Neural cell (in vitro differentiated cells): ENCODE measurements at regions not wholly inside any gene's neighbourhood (a gene's known extent, or its start where the extent isn't known, plus 50 kb on each side); places are given as distances from the start of the nearest gene placed in this dataset.

Experiments used
- H2AFZ ChIP-seq: fragments of 200-600, 300-800 bp; sonication (generic), shearing (Covaris generic); 2 replicates; pipeline ENCODE4 v1.6.0; 2014; ENCODE audit warnings: low read depth, mild to moderate bottlenecking, antibody characterized with exemption, low read length, moderate library complexity
- H3F3A ChIP-seq: fragments of 200-600 bp; shearing (Covaris generic); 2 replicates; pipeline ENCODE4 v1.6.1; 2016; ENCODE audit warnings: mild to moderate bottlenecking, moderate library complexity, mixed read lengths, antibody characterized with exemption, low read length; ENCODE audit not compliant: insufficient read depth, poor library complexity, severe bottlenecking
- H3K27ac ChIP-seq: fragments of 200-600, 300-800 bp; sonication (generic), shearing (Covaris generic); 2 replicates; pipeline ENCODE4 v1.5.1; 2014; ENCODE audit warnings: mild to moderate bottlenecking, low read length, moderate library complexity
- H3K27me3 ChIP-seq: fragments of 300-800, 200-600 bp; sonication (generic), shearing (Covaris generic); 2 replicates; pipeline ENCODE4 v1.6.0; 2014; ENCODE audit warnings: mild to moderate bottlenecking, low read depth, low read length, moderate library complexity; ENCODE audit not compliant: insufficient read depth
- H3K36me3 ChIP-seq: fragments of 300-800, 200-600 bp; sonication (generic), shearing (Covaris generic); 2 replicates; pipeline ENCODE4 v1.5.1; 2014; ENCODE audit warnings: mild to moderate bottlenecking, antibody characterized with exemption, low read length, moderate library complexity; ENCODE audit not compliant: insufficient read depth
- H3K4me2 ChIP-seq: fragments of 300-800, 200-600 bp; sonication (generic), shearing (Covaris generic); 2 replicates; pipeline ENCODE4 v1.6.0; 2014; ENCODE audit warnings: mild to moderate bottlenecking, low read length
- H3K4me3 ChIP-seq: fragments of 300-800, 200-600 bp; sonication (generic), shearing (Covaris generic); 2 replicates; pipeline ENCODE4 v1.5.1; 2014; ENCODE audit warnings: mild to moderate bottlenecking, low read length, moderate library complexity
- H3K79me2 ChIP-seq: fragments of 200-600 bp; shearing (Covaris generic); replicated peaks from 2 replicates; pipeline ENCODE4 v1.6.0; 2014; ENCODE audit warnings: mild to moderate bottlenecking, low read length, moderate library complexity; ENCODE audit not compliant: insufficient read depth
- H3K9ac ChIP-seq: fragments of 300-800, 200-600 bp; sonication (generic), shearing (Covaris generic); 2 replicates; pipeline ENCODE4 v1.6.1; 2016; ENCODE audit warnings: mild to moderate bottlenecking, low read length, mixed read lengths
- H3K9me2 ChIP-seq: fragments of 200-600 bp; shearing (Covaris generic); 2 replicates; pipeline ENCODE4 v1.6.1; 2016; ENCODE audit warnings: mild to moderate bottlenecking, low read length, mixed read lengths; ENCODE audit not compliant: insufficient read depth
- H3K9me3 ChIP-seq: fragments of 200-600, 300-800 bp; sonication (generic), shearing (Covaris generic); 2 replicates; pipeline ENCODE4 v1.6.1; 2016; ENCODE audit warnings: mild to moderate bottlenecking, mixed run types, low read length, moderate library complexity, mixed read lengths
- H4K20me1 ChIP-seq: fragments of 200-600 bp; shearing (Covaris generic); 2 replicates; pipeline ENCODE4 v1.6.1; 2016; ENCODE audit warnings: mild to moderate bottlenecking, mixed run types; ENCODE audit not compliant: insufficient read depth
- CTCF ChIP-seq: fragments of 450-650 bp; IDR thresholded peaks from 2 replicates; pipeline ENCODE4 v1.5.1; 2014; ENCODE audit warnings: antibody characterized with exemption, mild to moderate bottlenecking, moderate library complexity; ENCODE audit not compliant: poor library complexity, severe bottlenecking
- EP300 ChIP-seq: fragments of 450-650 bp; conservative IDR thresholded peaks from 2 replicates; pipeline ENCODE4 v1.6.1; 2014; ENCODE audit warnings: antibody characterized with exemption, mild to moderate bottlenecking, moderate library complexity; ENCODE audit not compliant: poor library complexity, severe bottlenecking
- EZH2 ChIP-seq: fragments of 200-600, 300-800 bp; shearing (Covaris generic), sonication (generic); IDR thresholded peaks from 2 replicates; pipeline ENCODE4 v1.6.1; 2014; ENCODE audit warnings: antibody characterized with exemption, low read length, borderline replicate concordance, mild to moderate bottlenecking; ENCODE audit not compliant: insufficient read depth, poor library complexity, severe bottlenecking
- MXI1 ChIP-seq: fragments of 450-650 bp; conservative IDR thresholded peaks from 2 replicates; pipeline ENCODE4 v1.6.1; 2014; ENCODE audit warnings: antibody characterized with exemption, mild to moderate bottlenecking; ENCODE audit not compliant: poor library complexity, severe bottlenecking
- POLR2AphosphoS5 ChIP-seq: IDR thresholded peaks from 2 replicates; pipeline ENCODE4 v1.6.1; 2012
- RAD21 ChIP-seq: fragments of 450-650 bp; conservative IDR thresholded peaks from 2 replicates; pipeline ENCODE4 v1.6.1; 2014; ENCODE audit warnings: antibody characterized with exemption, mild to moderate bottlenecking, moderate library complexity
- REST ChIP-seq: IDR thresholded peaks from 2 replicates; pipeline ENCODE4 v1.6.1; 2012; ENCODE audit warnings: borderline replicate concordance
- SMC3 ChIP-seq: fragments of 450-650 bp; conservative IDR thresholded peaks from 2 replicates; pipeline ENCODE4 v1.6.1; 2014; ENCODE audit warnings: antibody characterized with exemption, mild to moderate bottlenecking, moderate library complexity; ENCODE audit not compliant: poor library complexity
- TAF1 ChIP-seq: IDR thresholded peaks from 2 replicates; pipeline ENCODE4 v1.6.1; 2012; ENCODE audit warnings: low read depth

- H3K27ac ChIP-seq: no peak overlapping the region
- no peaks in the 10 kb centered on the region for H4K20me1 ChIP-seq
- no peaks in the 10 kb centered on the region for H3F3A ChIP-seq
- H3K4me3 ChIP-seq: no peak overlapping the region
- H3K9ac ChIP-seq: no peak overlapping the region
- no peaks in the 10 kb centered on the region for H3K27me3 ChIP-seq
- H3K79me2 ChIP-seq: no peaks in the 10 kb centered on the region
- no peaks in the 10 kb centered on the region for H3K9me2 ChIP-seq
- no peaks in the 10 kb centered on the region for H3K9me3 ChIP-seq
- H2AFZ ChIP-seq: no peak overlapping the region
- no peak overlapping the region for H3K4me2 ChIP-seq
- TF ChIP-seq POLR2AphosphoS5 (no peak), REST (no peak), MXI1 (no peak), TAF1 (no peak), CTCF (no peak), EP300 (no peak), SMC3 (no peak), RAD21 (no peak), EZH2 (no peak)
- no peaks in the 10 kb centered on the region for H3K36me3 ChIP-seq
Observed at GRCh38 chr4:72715299-72715698, 146.3 kb upstream of the ADAMTS3 start.

- Histone ChIP-seq H3K9me3 (no peaks in the 10 kb centered on the region), H3K9ac (no peak overlapping the region), H4K20me1 (no peaks in the 10 kb centered on the region), H3K9me2 (no peaks in the 10 kb centered on the region), H3K4me3 (no peak overlapping the region), H3K4me2 (no peak overlapping the region), H3K27me3 (no peaks in the 10 kb centered on the region), H3K36me3 (no peaks in the 10 kb centered on the region), H3K27ac (no peak overlapping the region), H3K79me2 (no peaks in the 10 kb centered on the region), H3F3A (no peaks in the 10 kb centered on the region), H2AFZ (no peak overlapping the region)
- TF ChIP-seq MXI1 (no peak), REST (no peak), EP300 (no peak), SMC3 (no peak), RAD21 (no peak), EZH2 (no peak), TAF1 (no peak), POLR2AphosphoS5 (no peak), CTCF (no peak)
Observed at GRCh38 chr4:72714482-72715279, 145.7 kb upstream of the ADAMTS3 start.
